Esophagus muscularis mucosa (tissue), 4 donors: ENCODE measurements at regions not wholly inside any gene's neighbourhood (a gene's known extent, or its start where the extent isn't known, plus 50 kb on each side); places are given as distances from the start of the nearest gene placed in this dataset.

Experiments used
- DNase-seq: peaks from one replicate; pipeline ENCODE4 v3.0.0-alpha.2; 2017; ENCODE audit errors: extremely low spot score
- H3K27ac ChIP-seq, 4 donors: fragments of 200-600 bp; sonication (generic); replicated peaks in 1 of 4; 1 replicate in 3 of 4; 2 replicates in 1 of 4; pipeline ENCODE4 v1.5.1; 2016 to 2019; ENCODE audit warnings: mild to moderate bottlenecking in 1 of 4
- H3K27me3 ChIP-seq, 4 donors: fragments of 200-600 bp; sonication (generic); one replicate each; pipeline versions ENCODE4 v1.5.1 to v1.6.0; 2016 to 2019
- H3K36me3 ChIP-seq, 4 donors: fragments of 200-600 bp; sonication (generic); one replicate each; pipeline ENCODE4 v1.5.1; 2016 to 2019
- H3K4me1 ChIP-seq, 4 donors: fragments of 200-600 bp; sonication (generic); one replicate each; pipeline ENCODE4 v1.5.1; 2016 to 2019
- H3K4me3 ChIP-seq, 4 donors: fragments of 200-600 bp; sonication (generic); 1 replicate in 2 of 4; 2 replicates in 2 of 4; pipeline ENCODE4 v1.5.1; 2016 to 2019; ENCODE audit warnings: mild to moderate bottlenecking in 4 of 4, moderate library complexity in 1 of 4
- H3K9me3 ChIP-seq, 4 donors: fragments of 200-600 bp; sonication (generic); 1 replicate in 3 of 4; 2 replicates in 1 of 4; pipeline ENCODE4 v1.5.1; 2016 to 2019
- CTCF ChIP-seq, 3 experiments: fragments of 200-600 bp in 2 of 3; fragments of 450-650 bp in 1 of 3; sonication (generic) in 2 of 3; IDR thresholded peaks; one replicate each; pipeline ENCODE4 v1.5.1; 2017 to 2019; ENCODE audit warnings: antibody characterized with exemption in 3 of 3, mild to moderate bottlenecking in 2 of 3, moderate library complexity in 1 of 3
- EP300 ChIP-seq: sonication (generic); formaldehyde crosslinking; IDR thresholded peaks from one replicate; pipeline ENCODE4 v1.6.1; 2017; ENCODE audit warnings: antibody characterized with exemption
- POLR2A ChIP-seq: fragments of 450-650 bp; IDR thresholded peaks from one replicate; pipeline ENCODE4 v1.6.1; 2017; ENCODE audit warnings: antibody characterized with exemption, moderate library complexity, mild to moderate bottlenecking, low read depth
- POLR2AphosphoS5 ChIP-seq, 2 donors: sonication (generic); formaldehyde crosslinking; IDR thresholded peaks; one replicate each; pipeline ENCODE4 v1.6.1; 2017; ENCODE audit warnings: antibody characterized with exemption in 2 of 2
- WGBS: methylation state at CpG from one replicate; pipeline ENCODE4 v1.1.5; 2018; 5-methylcytosine and 5-hydroxymethylcytosine counted together
- intact Hi-C: fragments of 100-400 bp; cut with DNase I; formaldehyde crosslinking; loops from one replicate; pipeline ENCODE4 v1.15.1; 2023

DNA sequence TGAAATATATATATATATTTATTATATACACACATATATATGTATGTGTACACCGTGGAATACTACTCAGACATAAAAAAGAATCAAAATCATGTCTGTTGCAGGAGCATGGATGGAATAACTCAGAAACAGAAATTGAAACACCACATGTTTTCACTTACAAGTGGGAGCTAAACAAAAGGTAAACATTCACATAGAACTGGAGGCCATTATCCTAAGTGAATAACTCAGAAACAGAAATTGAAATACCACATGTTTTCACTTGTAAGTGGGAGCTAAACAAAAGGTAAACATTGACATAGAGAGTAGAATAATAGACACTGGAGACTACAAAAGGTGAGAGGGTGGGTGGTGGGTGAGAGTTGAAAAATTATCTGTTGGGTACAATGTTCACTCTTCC is 171.5 kb upstream of the GOLIM4 start:
- H3K27ac ChIP-seq = no peak overlapping the region
- no peaks in the 10 kb centered on the region for H3K4me1 ChIP-seq
- H3K36me3 ChIP-seq = no peaks in the 10 kb centered on the region
- TF ChIP-seq POLR2A (no peak), POLR2AphosphoS5 (IDR thresholded peaks at IDR 0.05) (no peak), EP300 (no peak), CTCF (IDR thresholded peaks at IDR 0.05) (no peak)
- no peaks in the 10 kb centered on the region for H3K9me3 ChIP-seq
- DNase-seq = no peak
- no peak overlapping the region for H3K4me3 ChIP-seq
- H3K27me3 ChIP-seq = no peaks in the 10 kb centered on the region
- 94% methylated on average over 1 of the region's 1 CpG for WGBS
- intact Hi-C loops = no loop called here

GRCh38 chr3:168266335-168266734 is 170.6 kb upstream of the GOLIM4 start:
- no peak for DNase-seq
- H3K9me3 ChIP-seq = no peaks in the 10 kb centered on the region
- no peaks in the 10 kb centered on the region for H3K4me1 ChIP-seq
- WGBS = 96% methylated on average over 7 of the region's 7 CpGs
- no peak for TF ChIP-seq EP300
- no peak for TF ChIP-seq POLR2AphosphoS5 (IDR thresholded peaks at IDR 0.05)
- no peak for TF ChIP-seq POLR2A
- no peak for TF ChIP-seq CTCF (IDR thresholded peaks at IDR 0.05)
- no peaks in the 10 kb centered on the region for H3K36me3 ChIP-seq
- H3K4me3 ChIP-seq = no peak overlapping the region
- no peak overlapping the region for H3K27ac ChIP-seq
- intact Hi-C loops = no loop called here
- no peaks in the 10 kb centered on the region for H3K27me3 ChIP-seq

DNA sequence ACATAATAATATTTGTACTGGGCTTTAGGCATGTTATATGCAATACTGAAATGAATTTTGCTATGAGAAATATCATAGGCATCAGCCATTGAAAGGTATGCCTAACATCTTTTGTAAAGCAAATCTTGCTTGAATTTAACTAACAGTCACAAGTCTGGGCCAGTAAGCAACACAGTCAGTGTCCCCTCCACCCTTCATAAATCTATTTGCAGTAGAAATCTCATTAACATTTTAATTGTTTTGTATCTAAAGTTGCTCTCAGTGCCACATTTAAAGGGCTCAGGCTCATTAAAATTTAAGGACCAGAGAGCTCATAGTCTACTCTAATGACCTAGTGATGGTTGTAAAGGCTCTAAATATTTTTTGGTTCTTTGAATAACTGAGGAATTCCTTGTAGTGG is 167.2 kb upstream of the GOLIM4 start:
- DNase-seq = no peak
- Histone ChIP-seq H3K4me1 (no peaks in the 10 kb centered on the region), H3K4me3 (no peak overlapping the region), H3K27me3 (no peaks in the 10 kb centered on the region), H3K36me3 (no peaks in the 10 kb centered on the region), H3K9me3 (no peaks in the 10 kb centered on the region), H3K27ac (no peak overlapping the region)
- intact Hi-C loops = no loop called here
- TF ChIP-seq CTCF (IDR thresholded peaks at IDR 0.05) (no peak), POLR2AphosphoS5 (IDR thresholded peaks at IDR 0.05) (no peak), POLR2A (no peak), EP300 (no peak)

- intact Hi-C loops = no loop called here
These were observed 165.1 kb upstream of the GOLIM4 start for GRCh38 chr3:168260859-168261258.

More at GRCh38 chr3:168260859-168261258, 165.1 kb upstream of the GOLIM4 start:
- no peaks in the 10 kb centered on the region for H3K9me3 ChIP-seq
- no peak for DNase-seq
- no peaks in the 10 kb centered on the region for H3K27me3 ChIP-seq
- H3K36me3 ChIP-seq = no peaks in the 10 kb centered on the region
- no peak overlapping the region for H3K4me3 ChIP-seq
- no peak for TF ChIP-seq EP300
- no peak for TF ChIP-seq CTCF (IDR thresholded peaks at IDR 0.05)
- TF ChIP-seq POLR2A = no peak
- TF ChIP-seq POLR2AphosphoS5 (IDR thresholded peaks at IDR 0.05) = no peak
- no peaks in the 10 kb centered on the region for H3K4me1 ChIP-seq
- 92% methylated on average over 1 of the region's 1 CpG for WGBS
- H3K27ac ChIP-seq = no peak overlapping the region
